Sigmoid colon (tissue), 3 donors: ENCODE measurements at regions not wholly inside any gene's neighbourhood (a gene's known extent, or its start where the extent isn't known, plus 50 kb on each side); places are given as distances from the start of the nearest gene placed in this dataset.

ENCODE experiments used
- CTCF ChIP-seq, 4 experiments: fragments of 450-650 bp in 3 of 4; fragments of 200-600 bp in 1 of 4; IDR thresholded peaks; one replicate each; pipeline ENCODE4 v1.5.1; 2016 to 2019; ENCODE audit warnings: antibody characterized with exemption in 4 of 4, mild to moderate bottlenecking in 3 of 4, moderate library complexity in 2 of 4
- POLR2A ChIP-seq, 2 donors: fragments of 450-650 bp; IDR thresholded peaks; one replicate each; pipeline ENCODE4 v1.6.1; 2016; ENCODE audit warnings: antibody characterized with exemption in 2 of 2, mild to moderate bottlenecking in 2 of 2, moderate library complexity in 2 of 2

- TF ChIP-seq CTCF (IDR thresholded peaks at IDR 0.05) (no peak), POLR2A (IDR thresholded peaks at IDR 0.05) (no peak)
Measured at GRCh38 chr11:106495046-106495445, 417.6 kb downstream of the AASDHPPT start.
